A673 (cell line): ENCODE measurements at regions not wholly inside any gene's neighbourhood (a gene's known extent, or its start where the extent isn't known, plus 50 kb on each side); places are given as distances from the start of the nearest gene placed in this dataset.

Source experiments
- EZH2 ChIP-seq: fragments of 200-600 bp; sonication (generic); IDR thresholded peaks from 2 replicates; pipeline ENCODE4 v1.6.1; 2017; ENCODE audit warnings: borderline replicate concordance, low read depth, mild to moderate bottlenecking, mixed read lengths, antibody characterized with exemption, low read length; ENCODE audit not compliant: poor library complexity, severe bottlenecking
- TF ChIP-seq, protein P1 (sequence below): fragments of 300-800, 200-600 bp; sonication (generic); conservative IDR thresholded peaks from 2 replicates; pipeline ENCODE4 v1.5.1; 2017; ENCODE audit warnings: low read depth, mild to moderate bottlenecking, antibody characterized with exemption, low read length, moderate library complexity, mixed read lengths

DNA sequence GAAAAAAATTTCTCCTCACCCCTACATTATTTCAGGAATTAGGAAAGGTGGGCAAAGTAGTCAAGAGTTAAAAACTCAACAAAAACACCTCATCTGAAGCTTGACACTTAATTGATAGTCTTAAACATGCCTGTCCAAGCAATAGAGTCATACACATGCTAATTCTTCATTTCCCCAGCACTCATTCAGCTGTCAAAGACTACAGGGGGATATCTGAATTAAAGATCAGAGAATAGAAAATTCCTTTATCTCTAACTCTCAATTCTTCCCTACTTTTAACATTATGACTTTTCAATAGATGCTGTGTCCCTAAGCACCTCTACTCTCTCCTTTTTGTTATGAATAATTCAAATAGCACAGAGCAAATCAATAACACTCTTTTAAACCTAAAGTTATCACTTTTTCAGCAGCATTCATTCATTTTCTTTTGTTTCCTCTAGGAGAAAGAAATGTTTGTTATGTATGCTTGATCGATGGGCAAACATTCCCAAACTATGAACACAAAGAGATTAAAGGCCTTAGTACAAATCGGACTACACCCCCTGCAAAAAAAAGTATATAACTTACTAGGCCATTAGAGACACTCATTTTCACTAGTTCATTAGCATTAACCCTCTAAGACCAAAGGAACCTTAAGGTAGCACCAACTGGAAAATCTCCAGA lies 94.9 kb upstream of the SPTLC3 start:
- TF ChIP-seq, protein P1, sequence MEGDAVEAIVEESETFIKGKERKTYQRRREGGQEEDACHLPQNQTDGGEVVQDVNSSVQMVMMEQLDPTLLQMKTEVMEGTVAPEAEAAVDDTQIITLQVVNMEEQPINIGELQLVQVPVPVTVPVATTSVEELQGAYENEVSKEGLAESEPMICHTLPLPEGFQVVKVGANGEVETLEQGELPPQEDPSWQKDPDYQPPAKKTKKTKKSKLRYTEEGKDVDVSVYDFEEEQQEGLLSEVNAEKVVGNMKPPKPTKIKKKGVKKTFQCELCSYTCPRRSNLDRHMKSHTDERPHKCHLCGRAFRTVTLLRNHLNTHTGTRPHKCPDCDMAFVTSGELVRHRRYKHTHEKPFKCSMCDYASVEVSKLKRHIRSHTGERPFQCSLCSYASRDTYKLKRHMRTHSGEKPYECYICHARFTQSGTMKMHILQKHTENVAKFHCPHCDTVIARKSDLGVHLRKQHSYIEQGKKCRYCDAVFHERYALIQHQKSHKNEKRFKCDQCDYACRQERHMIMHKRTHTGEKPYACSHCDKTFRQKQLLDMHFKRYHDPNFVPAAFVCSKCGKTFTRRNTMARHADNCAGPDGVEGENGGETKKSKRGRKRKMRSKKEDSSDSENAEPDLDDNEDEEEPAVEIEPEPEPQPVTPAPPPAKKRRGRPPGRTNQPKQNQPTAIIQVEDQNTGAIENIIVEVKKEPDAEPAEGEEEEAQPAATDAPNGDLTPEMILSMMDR = no peak
- no peak for TF ChIP-seq EZH2
